ENCODE measurements at regions not wholly inside any gene's neighbourhood (a gene's known extent, or its start where the extent isn't known, plus 50 kb on each side); places are given as distances from the start of the nearest gene placed in this dataset.

DNA sequence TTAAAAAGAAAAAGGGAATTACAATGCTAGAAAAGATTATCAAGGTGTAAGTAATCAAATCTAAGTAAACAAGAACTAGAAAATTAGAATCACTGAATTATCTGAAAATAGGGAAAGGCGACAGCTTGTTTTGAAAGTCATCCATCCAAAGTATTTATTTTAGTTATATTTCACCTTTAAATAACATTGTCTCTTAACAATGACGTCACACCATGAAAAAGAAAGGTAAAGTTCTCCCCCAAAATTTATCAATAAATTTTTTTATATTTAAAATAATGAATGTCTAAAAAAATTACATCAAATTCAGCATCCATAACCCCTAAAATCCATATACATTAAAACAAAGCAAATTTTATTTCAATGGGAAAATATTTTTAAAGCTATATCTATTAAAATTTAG lies 223.2 kb downstream of the RERGL start:
- no peak for TF ChIP-seq GLIS3 (CRISPR knock-in tag; IDR thresholded peaks at IDR 0.05)
- TF ChIP-seq, protein P1, sequence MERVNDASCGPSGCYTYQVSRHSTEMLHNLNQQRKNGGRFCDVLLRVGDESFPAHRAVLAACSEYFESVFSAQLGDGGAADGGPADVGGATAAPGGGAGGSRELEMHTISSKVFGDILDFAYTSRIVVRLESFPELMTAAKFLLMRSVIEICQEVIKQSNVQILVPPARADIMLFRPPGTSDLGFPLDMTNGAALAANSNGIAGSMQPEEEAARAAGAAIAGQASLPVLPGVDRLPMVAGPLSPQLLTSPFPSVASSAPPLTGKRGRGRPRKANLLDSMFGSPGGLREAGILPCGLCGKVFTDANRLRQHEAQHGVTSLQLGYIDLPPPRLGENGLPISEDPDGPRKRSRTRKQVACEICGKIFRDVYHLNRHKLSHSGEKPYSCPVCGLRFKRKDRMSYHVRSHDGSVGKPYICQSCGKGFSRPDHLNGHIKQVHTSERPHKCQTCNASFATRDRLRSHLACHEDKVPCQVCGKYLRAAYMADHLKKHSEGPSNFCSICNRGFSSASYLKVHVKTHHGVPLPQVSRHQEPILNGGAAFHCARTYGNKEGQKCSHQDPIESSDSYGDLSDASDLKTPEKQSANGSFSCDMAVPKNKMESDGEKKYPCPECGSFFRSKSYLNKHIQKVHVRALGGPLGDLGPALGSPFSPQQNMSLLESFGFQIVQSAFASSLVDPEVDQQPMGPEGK (CRISPR knock-in tag; IDR thresholded peaks at IDR 0.05; ENCODE audit: borderline replicate concordance) = no peak
- TF ChIP-seq, protein P2, sequence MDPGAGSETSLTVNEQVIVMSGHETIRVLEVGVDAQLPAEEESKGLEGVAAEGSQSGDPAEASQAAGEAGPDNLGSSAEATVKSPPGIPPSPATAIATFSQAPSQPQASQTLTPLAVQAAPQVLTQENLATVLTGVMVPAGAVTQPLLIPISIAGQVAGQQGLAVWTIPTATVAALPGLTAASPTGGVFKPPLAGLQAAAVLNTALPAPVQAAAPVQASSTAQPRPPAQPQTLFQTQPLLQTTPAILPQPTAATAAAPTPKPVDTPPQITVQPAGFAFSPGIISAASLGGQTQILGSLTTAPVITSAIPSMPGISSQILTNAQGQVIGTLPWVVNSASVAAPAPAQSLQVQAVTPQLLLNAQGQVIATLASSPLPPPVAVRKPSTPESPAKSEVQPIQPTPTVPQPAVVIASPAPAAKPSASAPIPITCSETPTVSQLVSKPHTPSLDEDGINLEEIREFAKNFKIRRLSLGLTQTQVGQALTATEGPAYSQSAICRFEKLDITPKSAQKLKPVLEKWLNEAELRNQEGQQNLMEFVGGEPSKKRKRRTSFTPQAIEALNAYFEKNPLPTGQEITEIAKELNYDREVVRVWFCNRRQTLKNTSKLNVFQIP (CRISPR knock-in tag; IDR thresholded peaks at IDR 0.05; ENCODE audit: borderline replicate concordance, low read depth) = no peak
- TF ChIP-seq, protein P3, sequence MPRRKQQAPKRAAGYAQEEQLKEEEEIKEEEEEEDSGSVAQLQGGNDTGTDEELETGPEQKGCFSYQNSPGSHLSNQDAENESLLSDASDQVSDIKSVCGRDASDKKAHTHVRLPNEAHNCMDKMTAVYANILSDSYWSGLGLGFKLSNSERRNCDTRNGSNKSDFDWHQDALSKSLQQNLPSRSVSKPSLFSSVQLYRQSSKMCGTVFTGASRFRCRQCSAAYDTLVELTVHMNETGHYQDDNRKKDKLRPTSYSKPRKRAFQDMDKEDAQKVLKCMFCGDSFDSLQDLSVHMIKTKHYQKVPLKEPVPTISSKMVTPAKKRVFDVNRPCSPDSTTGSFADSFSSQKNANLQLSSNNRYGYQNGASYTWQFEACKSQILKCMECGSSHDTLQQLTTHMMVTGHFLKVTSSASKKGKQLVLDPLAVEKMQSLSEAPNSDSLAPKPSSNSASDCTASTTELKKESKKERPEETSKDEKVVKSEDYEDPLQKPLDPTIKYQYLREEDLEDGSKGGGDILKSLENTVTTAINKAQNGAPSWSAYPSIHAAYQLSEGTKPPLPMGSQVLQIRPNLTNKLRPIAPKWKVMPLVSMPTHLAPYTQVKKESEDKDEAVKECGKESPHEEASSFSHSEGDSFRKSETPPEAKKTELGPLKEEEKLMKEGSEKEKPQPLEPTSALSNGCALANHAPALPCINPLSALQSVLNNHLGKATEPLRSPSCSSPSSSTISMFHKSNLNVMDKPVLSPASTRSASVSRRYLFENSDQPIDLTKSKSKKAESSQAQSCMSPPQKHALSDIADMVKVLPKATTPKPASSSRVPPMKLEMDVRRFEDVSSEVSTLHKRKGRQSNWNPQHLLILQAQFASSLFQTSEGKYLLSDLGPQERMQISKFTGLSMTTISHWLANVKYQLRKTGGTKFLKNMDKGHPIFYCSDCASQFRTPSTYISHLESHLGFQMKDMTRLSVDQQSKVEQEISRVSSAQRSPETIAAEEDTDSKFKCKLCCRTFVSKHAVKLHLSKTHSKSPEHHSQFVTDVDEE (CRISPR knock-in tag; IDR thresholded peaks at IDR 0.05) = no peak
